ENCODE measurements at regions not wholly inside any gene's neighbourhood (a gene's known extent, or its start where the extent isn't known, plus 50 kb on each side); places are given as distances from the start of the nearest gene placed in this dataset.

DNA sequence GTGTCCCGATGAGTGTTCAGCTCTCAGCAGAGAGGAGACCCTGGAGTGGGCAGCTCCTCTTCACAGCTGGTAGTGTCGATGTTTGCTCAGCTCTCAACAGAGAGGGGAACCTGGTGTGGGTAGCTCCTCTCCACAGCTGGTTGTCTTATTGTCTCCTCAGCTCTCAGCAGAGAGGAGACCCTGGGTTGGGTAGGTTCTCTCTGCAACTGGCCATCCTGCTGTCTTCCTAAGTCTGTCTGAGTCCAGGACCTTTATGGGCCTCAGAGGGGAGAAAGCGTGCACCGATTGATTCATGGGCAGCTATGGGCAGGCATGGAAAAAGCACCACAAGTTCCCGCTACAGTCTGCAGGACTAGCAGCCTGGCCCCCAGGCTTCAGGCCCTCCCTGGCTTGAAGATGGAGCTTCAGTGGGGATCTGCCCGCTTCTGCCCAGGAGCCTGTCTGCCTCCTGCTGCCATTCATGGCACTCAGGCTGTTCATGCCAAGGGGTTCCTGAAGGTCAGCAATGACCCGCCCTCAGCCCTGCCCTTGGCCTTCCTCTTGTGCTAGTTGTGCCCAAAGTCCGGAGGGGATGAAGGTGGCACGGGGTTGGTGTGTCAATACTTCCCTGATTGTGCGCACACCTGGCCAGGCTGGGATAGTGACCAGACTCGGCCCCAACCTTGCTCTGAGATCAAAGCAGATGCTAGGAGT is 224.2 kb downstream of the KCNC2 start:
- Mint-ChIP-seq H3K9me3 (no peaks in the 10 kb centered on the region), H3K4me1 (peaks cover 38% of the 10 kb centered on the region), H3K27ac (no peak overlapping the region), H3K27me3 (ENCODE audit: low read depth) (no peaks in the 10 kb centered on the region), H3K36me3 (no peaks in the 10 kb centered on the region), H3K4me3 (no peak overlapping the region)
- TF ChIP-seq, protein P1, sequence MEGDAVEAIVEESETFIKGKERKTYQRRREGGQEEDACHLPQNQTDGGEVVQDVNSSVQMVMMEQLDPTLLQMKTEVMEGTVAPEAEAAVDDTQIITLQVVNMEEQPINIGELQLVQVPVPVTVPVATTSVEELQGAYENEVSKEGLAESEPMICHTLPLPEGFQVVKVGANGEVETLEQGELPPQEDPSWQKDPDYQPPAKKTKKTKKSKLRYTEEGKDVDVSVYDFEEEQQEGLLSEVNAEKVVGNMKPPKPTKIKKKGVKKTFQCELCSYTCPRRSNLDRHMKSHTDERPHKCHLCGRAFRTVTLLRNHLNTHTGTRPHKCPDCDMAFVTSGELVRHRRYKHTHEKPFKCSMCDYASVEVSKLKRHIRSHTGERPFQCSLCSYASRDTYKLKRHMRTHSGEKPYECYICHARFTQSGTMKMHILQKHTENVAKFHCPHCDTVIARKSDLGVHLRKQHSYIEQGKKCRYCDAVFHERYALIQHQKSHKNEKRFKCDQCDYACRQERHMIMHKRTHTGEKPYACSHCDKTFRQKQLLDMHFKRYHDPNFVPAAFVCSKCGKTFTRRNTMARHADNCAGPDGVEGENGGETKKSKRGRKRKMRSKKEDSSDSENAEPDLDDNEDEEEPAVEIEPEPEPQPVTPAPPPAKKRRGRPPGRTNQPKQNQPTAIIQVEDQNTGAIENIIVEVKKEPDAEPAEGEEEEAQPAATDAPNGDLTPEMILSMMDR (IDR thresholded peaks at IDR 0.05; ENCODE audit: unreplicated experiment), result no peak
- DNase-seq (ENCODE audit: low spot score in 2 of 2, unreplicated experiment in 2 of 2), result peak in 1 of 2 experiments; percentile 16

DNA sequence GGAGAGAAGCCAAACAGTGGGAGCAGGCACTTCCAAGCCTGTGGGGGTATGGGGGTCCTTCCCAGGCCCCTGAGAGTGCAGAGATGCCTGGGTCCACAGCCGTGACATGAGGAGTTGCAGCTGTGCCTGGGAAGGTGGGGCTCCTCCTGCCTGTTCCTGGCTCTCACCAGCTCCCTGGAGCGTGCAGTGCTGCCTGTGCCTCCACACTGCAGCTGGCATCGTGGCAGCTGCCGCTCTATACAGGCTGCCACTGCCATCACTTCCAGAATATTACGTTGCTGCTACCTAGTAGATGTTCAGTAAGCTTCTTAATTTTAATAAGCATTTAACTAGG is 223.7 kb downstream of the KCNC2 start:
- no peaks in the 10 kb centered on the region for H3K9me3 Mint-ChIP-seq
- H3K36me3 Mint-ChIP-seq, result no peaks in the 10 kb centered on the region

DNA sequence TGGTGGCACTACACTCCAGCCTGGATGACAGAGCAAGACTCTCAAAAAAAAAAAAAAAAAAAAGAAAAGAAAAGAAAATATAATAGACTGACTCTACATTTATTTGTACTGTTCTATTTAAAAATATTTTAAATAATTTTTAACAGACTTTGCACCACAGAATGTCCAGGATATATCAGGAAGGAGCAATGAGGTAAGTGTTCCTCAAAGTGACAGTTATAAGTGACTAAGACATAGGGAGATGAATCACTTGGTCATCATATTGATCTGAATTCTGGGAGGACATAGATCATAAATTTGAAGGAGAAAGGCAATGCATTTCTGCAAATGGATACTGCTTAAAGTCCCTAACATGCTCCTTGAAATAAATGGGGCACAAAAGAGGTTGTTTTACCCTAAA is 221.5 kb downstream of the KCNC2 start:
- DNase-seq (ENCODE audit: low spot score in 2 of 2, unreplicated experiment in 2 of 2), result no peak
- Mint-ChIP-seq H3K27ac (no peak overlapping the region), H3K4me1 (peaks cover 13% of the 10 kb centered on the region), H3K27me3 (ENCODE audit: low read depth) (no peaks in the 10 kb centered on the region), H3K36me3 (no peaks in the 10 kb centered on the region), H3K4me3 (no peak overlapping the region), H3K9me3 (no peaks in the 10 kb centered on the region)
- TF ChIP-seq, protein P1 (IDR thresholded peaks at IDR 0.05; ENCODE audit: unreplicated experiment), result no peak

More for the DNA sequence above, 223.7 kb downstream of the KCNC2 start:
- no peak overlapping the region for H3K4me3 Mint-ChIP-seq
- TF ChIP-seq, protein P1 (IDR thresholded peaks at IDR 0.05; ENCODE audit: unreplicated experiment), result no peak
- no peaks in the 10 kb centered on the region for H3K27me3 Mint-ChIP-seq (ENCODE audit: low read depth)
- peaks cover 33% of the 10 kb centered on the region for H3K4me1 Mint-ChIP-seq
- no peak overlapping the region for H3K27ac Mint-ChIP-seq
- no peak for DNase-seq (ENCODE audit: low spot score in 2 of 2, unreplicated experiment in 2 of 2)
